OCI-M1 (cell line): ENCODE measurements at regions not wholly inside any gene's neighbourhood (a gene's known extent, or its start where the extent isn't known, plus 50 kb on each side); places are given as distances from the start of the nearest gene placed in this dataset.

ENCODE experiments used
- DNase-seq: peaks from one replicate; lab custom pipeline; 2025; lab: John Stamatoyannopoulos, UW

DNA sequence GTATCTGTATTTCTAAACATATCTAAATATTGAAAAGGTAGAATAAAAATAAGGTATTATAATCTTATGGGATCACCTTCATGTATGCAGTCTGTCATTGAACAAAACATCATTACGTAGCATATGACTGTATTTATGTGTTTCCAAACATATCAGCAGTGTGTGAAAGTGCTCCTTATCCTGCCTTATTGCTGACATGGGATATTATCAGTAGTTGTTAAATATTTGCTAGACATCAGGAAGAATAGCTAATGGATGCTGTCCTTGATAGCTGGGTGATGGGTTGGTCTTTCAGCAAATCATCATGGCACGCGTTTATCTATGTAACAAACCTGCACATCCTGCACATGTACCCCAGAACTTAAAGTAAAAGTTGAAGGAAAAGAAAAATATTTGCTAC, 59.1 kb upstream of the FAM20A start:
- DNase-seq: no peak

DNA sequence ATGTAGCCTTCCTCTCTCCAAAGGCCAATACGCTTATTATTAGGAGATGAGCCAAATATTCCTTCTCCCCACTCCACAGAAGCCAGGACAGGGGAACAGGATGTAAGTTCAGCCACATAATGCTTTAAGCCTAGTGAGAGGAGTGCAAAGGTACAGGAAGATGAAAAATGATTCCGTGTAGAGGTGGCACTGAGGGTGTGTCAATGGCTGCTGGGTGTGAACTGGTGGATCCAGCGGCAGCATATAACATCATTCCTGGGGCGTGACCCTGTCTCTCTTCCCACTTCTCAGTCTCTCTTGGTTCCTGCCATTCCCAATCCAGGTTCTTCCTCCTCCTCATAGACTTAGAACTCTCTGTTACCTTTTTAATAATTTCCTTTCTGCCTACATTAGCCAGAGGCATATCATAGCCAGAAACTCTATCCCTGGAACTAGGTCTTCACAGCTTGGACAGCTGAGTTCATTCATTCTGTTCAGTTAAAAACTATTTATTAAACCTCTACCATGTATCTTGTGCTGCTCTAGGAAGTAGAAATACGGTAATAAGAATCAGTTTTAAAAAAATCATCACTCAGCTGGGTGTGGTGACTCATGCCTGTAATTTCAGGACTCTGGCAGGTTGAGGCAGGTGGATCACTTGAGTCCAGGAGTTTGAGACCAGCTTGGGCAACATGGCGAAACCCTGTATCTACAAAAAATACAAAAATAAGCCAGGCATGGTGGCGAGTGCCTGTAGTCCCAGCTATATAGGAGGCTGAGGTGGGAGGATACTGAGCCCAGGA, 58.0 kb upstream of the FAM20A start:
- no peak for DNase-seq

DNA sequence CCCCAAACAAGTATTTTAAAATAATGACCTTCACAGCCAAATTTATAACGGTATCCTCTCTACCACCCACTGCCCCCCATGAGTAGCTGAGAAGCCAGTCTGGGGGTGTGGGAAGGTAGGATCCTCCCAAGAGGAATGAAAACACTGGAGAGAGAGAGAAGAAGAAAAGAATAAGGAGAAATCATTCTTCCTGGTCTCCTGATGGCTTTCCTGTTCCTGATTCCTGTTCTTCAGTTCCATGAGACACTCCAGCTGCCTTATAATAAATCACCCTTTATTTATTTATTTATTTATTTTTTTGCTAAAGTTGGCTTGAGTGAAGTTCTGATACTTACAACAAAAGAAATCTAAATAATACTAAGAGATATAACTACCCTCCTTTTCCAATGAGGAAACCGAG, 56.4 kb upstream of the FAM20A start:
- DNase-seq: no peak

DNA sequence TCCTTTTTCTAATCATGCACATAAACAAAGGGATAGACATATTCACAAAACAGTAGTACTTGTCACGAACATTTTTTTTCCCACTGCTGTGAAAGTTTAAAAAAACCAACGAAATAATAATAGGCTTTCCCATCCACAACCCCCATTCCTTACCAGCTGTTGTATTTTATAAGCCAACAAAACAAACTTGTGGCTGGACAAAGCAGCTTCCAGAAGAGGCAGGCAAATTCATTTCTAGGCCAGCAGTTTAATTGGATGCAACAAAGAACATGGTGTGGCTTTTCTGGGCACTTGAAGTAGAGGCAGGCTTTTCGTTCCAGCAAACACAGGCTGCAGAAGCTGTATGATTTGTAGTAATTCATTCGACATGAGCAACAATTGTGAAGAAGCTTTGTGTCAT, 56.0 kb upstream of the FAM20A start:
- no peak for DNase-seq

DNA sequence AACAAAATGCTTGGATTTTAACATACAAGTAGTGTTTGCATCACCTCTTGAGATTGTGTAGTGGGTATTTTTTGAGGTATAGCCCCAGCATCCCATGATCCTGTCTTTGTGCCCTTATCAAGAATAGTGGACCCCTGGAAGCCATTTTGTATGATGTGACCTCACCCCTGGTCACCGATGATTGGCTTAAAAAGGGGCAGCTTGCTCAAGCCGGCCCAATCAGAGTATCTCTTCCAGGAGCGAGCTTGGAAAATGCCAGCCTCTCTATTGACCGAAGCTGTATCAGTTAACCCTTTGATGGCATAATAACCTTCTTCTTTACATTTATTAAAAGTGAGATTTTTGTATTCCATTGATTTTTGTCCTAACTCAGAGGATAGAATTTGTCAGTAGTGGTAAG, 55.5 kb upstream of the FAM20A start:
- DNase-seq: no peak
